GM21825 (cell line): ENCODE measurements at regions not wholly inside any gene's neighbourhood (a gene's known extent, or its start where the extent isn't known, plus 50 kb on each side); places are given as distances from the start of the nearest gene placed in this dataset.
"Not testable (repeated sequence)": the region's sequence is repeated elsewhere in the genome, so short reads cannot be mapped to it uniquely, and the experiment has no call there.

Experiments
- ATAC-seq: cut with Tn5 transposase; IDR thresholded peaks from one replicate; pipeline ENCODE4 v1.9.1; 2021; ENCODE audit warnings: mild to moderate bottlenecking, moderate library complexity; ENCODE audit not compliant: unreplicated experiment

DNA sequence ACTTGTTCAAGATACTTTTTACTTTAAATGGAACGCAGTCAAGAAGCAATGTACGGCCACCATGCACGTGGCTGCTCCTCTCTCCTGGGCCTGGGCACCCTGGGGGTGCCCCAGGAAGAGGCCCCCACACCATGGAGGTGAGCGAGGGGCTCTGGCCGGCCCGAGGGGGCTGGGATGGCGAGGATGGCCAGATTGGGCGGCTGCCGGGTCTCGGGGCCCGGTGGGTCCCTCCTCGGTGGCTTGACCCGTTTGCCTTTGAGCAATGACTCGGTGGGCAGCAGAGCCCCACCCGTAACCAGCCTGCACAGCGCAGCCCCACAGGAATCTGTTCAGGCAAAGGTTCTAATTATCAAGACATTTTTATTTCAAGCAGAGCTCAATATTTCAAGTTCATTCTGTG, 167.4 kb downstream of the BRD1 start:
- ATAC-seq, result no peak

DNA sequence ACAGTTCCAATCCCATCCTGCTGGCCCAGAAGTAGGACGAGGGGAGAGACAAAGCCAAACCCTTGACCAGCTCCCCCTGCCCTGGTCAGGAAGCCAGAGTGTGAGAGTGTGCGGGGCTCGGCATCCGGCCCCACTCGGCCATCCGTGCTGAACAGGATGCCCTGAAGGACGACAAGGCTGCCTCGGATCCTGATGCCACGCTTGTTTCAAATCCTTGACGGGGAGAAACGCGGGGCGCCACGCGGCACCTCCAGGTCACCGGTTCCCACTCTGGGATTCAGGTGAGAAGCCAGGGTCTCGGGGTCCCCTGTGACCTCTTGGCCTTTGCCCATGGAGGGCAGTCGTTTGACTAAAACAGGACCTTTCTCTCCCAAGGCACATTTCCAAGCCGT, 167.8 kb downstream of the BRD1 start:
- no peak for ATAC-seq

DNA sequence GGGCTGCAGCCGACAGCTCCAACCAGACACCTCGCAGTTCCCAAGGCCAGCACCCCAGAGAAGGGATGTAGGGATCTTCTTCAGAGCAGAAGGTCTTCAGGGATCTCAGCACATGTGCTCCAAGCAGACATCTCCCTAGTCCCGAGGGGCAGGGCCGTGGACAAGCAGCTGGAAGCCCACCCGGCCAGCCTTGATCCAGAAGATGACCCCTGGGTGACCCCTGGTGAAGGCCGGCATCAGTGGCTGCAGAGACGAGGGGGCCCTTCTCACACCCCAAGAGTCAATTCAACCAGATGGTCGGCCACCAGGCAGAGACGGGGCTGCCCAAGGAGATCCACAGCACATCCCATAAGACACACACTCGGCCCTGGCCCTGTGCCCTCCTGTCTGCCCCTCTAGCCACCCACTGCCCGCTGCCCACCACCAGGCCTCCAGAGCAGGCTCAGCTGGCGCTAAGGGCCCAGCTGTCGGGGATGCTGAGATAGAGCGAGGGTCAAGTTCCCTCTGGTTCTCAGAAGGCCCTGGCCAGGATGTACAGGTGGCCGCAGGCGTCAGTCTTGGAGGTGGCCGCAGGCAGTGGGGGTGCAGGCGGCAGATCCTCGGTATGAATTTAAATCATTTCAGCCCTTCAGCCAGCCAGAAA, 168.3 kb downstream of the BRD1 start:
- no peak for ATAC-seq

DNA sequence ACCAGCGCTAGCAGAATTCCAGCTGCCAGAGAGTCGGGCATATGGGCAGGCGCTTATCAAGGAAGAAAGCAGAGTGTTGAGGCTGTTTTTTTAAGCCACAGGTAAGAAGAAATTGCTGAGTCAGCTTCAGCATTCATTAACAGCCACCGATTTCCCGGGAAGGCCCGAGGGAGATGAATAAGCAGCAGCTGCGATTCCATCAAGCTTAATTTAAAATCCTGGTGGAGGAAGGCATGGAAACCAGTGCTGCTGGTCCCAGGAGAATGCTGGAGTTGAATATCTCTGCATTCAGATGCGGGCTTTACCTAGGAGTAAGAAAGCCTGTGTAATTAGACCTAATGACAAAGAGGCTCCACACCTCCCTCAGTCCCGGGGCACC, 168.8 kb downstream of the BRD1 start:
- no peak for ATAC-seq

DNA sequence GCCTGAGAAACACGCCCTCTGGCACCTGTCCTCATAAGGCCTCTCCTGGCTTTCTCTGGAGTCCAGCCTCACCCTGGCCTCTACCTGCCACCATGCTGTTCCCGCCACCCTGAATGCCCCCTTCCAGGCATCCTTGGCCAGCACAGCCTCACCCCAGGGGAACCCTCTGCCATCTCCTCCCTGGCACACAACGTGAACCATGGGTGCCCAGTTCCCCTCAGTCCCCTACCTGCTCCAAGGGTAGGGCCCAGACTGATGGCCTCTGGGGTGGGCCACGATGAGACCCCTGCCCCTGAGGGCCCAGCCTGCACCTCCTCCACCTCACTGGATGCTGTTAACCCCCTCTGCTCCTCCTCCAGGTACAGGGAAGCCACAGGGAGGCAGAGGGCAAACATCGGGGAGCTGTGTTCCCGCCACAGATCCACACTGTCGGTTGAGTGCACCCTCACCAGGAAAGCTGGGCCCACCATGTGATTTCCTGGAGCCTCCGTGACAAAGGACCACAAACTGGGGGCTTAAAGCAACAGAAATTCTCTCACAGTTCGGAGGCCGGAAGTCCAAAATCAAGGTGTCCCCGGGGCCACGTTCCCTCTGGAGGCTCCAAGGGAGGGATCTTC, 169.6 kb downstream of the BRD1 start:
- no peak for ATAC-seq

DNA sequence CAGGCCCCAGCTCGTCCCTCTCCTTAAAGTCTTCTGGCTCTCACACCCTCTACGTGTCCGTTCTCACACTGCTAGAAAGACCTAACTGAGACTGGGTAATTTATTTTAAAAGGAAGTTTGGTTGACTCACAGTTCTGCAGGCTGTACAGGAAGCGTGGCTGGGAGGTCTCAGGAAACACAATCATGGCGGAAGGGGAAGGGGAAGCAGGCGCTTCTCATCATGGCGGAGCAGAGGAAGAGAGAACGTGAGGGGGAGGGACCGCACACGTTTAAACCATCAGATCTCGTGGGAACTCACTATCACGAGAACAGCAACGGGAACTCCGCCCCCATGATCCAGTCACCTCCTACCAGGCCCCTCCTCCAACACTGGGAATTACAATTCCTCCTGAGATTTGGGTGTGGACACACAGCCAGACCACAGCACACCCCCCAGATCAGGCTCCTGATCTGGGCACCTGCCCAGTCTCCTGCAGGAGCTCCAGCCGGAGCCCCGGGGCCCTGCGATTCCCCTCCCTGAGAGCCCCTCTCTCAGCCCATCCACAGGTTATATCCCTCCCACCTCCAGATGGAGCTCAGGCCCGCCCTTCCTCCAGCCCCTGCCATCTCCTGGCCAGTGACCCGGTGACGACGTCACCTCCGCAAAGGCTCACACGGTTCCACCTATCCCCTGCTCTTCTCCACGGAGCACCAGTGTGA, 170.2 kb downstream of the BRD1 start:
- ATAC-seq, result peak; percentile 56

DNA sequence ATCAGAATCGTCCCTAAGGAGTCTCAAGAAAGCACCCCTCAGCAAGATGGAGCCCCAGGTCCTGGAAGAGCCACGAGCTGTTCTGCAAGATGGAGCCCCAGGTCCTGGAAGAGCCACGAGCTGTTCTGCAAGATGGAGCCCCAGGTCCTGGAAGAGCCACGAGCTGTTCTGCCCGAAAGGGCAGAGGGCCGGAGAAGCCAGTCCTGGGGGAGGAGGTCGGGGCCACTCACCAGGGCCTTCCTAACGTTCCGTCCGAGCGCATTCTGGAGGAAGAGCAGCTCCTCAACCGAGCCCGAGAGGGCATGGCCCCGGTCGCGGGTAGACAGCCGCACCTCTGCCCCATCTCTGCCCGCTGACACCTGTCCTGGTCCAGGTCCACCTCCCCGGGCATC, 170.8 kb downstream of the BRD1 start:
- ATAC-seq, result not testable (repeated sequence)

DNA sequence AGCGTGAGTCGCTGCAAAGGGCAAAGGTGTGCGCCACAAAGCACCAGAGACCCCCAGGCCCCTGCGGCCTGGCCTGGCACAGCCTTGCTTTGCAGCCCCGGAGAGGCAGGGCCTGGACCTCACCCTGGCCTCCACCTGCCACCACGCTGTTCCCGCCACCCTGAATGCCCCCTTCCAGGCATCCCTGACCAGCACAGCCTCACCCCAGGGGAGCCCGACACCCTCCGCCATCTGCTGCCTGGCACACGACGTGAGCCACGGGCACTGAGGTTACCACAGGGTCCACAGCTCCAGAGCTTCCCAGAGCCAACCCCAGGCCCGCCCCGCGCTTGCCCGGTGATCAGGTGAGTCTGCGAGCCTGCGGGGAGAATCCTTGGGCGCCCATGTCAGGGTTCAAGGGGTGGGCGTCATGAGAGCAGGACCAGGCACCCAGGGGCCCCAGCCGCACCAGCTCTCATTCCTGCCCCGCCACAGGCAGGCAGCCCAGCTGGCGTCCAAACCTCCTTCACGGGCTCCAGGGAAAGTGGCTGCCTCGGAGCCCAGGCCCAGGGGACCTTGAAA, 171.3 kb downstream of the BRD1 start:
- no peak for ATAC-seq

DNA sequence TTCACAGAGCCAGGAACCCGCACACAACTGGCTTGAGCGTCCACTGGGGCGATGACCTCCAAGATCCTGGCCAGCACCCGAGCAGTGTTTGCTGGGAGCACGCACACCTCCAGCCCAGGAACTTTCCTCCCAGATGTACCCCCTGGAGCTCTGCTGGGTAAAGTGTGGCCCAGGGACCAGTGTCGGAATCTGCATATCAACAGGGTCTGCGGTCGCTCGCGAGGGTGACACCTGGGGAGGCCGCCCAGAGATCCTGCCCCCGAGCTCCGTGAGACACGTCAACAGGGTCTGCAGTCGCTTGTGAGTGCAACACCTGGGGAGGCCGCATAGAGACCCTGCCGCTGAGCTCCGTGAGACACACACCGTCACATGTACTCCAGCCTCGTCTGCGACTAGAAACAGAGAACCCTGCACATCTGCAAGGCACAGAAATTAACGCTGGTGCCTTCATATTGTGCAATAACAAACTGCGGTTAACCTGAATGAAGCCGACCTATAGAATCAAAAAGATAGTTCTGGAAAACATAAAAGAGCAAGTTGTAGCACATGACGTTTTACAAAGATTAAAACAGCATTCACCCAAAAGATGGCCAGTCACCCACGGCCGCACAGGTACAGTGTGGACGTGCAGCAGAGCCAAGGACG, 172.4 kb downstream of the BRD1 start:
- ATAC-seq, result no peak

DNA sequence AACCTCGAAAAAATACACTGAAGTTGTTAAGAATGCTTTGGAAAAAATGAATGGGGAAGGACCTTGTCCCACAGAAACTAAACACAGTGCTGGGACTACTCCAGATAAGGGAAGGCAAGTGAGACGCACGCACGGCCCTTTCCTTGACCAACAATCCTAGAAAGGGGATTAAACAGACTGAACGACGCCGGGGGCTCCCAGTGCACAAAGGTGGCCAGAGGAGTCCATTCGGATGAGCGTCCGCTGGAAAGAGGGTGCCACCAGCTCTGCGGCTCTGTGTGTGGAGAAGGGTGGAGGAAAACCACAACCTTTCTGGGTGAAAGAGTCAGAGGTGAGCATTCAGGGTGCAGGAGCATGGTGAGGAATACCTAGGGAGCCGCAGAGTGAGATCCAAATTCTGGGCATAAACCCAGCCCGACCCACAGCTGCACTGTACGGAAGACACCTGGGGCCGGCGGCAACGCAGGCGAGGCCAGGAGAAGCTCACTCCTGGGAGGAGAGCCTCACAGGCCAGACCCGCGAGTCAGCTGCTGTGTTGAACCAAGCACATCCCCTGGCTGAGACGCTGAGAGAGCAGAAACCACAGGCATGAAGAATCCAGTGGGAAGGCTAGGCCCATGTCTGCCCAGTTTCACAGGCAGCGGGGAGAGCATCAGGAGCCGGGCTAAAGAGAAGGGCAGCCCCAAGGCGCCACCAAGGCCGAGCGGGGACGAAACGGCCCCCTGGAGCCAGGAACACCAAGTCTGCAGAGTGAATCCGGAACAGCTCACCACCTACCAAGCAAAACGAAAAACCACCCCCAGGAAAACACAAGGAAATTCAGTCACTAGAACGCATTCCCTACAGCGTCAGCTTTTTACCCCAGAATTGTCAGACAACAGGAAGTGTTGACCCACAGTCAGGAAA, 177.1 kb downstream of the BRD1 start:
- no peak for ATAC-seq

DNA sequence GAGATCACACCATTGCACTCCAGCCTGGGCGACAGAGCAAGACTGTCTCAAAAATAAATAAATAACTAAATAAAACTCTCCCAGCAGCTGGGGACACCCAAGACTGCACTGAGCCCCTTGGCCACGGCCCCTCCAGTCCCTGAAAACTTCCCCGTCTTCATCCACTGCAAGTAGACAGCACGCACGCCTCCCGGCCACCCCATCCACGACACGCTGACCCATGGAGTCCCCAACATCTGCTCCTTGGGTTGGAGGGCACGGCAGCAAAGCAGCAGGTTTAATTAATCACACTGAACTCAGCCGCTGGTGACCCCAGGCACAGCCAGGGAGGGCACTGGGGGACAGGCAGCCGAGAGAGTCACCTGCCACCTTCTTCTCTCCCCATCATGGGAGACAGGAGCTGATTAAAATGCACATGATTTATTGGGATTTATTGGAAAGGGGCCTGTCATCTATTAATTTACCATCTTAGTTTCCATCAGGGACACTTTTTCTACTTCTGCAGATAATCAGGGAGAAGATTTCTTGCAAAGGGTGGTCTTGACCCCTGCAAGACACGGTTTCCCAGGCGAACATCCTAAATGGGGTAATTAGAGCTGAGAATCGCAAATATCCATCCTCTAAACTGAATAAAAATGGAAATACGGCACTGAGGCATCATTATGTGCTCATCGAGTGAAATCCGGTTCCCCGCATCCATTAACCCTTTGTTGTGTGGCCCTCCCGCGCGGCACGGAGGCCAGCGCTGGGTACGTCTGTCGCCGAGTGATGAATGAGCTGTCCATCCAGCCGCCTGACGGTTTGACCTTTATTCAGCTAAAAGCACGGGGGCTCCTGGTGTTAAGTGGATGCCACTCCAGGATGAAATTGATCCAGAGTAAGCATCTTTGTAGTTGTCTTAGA, 178.3 kb downstream of the BRD1 start:
- no peak for ATAC-seq

DNA sequence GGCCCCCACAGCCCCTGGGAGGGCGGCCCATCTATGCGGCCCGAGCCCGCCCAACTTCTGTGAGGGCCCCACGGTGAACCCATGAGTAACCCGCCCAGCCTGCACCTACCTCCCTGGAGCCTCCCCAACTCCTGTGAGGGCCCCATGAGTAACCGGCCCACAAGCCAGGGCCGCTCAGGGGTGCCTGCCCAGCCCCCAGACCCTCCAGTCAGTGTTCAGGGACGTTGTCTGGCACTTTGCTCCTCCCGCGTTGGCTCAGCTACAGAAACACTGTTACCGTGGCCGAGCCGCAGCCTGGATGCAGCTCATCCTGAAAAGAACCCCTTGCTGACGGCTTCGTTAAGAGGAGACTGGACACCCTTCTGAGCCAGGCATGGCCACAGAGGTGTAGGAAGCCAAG, 179.6 kb downstream of the BRD1 start:
- no peak for ATAC-seq

DNA sequence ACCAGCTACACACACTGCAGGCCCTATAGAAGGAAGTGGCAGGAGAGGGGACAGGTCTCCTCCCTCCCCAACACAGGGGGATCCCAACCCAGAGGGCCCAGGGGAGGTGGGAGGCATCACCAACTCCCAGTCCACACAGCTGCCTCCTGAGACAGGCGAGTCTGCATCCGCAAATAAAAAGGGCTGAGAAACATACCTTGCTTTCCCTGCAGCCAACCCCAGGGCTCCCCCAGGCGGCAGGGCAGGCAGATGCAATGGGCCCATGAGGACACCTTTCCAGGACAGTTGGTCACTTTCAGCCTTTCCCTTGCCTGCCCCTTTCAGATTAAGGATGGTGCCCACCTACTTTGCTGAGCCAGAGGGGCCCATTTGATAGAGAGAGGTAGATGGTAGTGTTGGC, 180.0 kb downstream of the BRD1 start:
- no peak for ATAC-seq

DNA sequence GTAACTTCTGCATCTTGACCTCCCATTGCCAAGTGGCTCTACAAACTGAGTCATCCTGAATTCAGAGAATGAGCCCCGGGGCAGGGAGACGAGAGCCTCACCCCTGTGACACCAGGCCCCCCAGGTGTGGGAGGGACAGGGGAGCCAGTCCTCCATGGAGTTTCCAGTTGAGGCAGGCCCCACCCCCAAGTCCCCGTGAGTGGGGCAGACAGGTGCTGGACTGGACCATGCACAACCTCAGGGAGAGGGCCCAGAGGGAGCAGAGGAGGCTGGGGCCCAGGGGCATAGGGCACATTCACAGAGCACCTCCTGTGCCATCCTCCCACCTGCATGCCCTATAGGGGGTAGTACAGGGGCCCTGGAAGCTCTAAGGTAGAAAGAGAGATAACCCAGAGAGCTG, 180.8 kb downstream of the BRD1 start:
- no peak for ATAC-seq

DNA sequence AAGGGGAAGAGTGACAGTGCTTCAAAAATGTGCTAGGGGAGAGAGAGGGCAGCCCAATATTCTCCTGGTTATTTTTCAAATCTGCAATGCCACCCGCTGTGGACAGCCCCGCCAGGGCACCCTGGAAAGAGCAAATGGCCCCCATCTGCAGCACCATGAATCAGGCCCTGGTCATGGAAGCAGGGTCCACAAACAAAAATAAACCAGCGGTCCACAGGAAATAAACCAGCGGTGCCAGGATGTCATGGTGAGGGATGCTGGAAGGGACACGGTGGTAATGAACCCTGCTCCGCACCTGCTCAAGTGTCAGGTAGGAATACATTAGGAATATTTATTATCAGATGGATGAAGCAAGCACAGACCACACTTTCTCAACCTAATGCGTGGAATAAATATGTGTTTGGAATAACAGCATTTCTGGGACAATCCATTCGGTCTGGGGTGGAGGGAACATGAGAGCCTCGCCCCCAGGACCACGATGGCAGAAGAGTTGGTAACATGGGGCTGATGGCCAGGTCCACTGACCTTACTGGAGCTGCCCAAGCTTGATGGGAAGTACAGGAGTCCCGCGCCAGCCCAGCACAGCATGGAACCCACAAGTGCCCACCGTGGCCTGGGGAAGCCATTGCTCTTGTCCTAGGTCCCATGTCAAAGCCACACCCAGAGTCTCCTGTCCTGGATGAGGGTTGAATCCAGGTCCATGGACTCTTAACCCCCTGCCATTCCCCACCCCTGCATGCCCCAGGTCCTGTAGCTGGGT, 181.7 kb downstream of the BRD1 start:
- ATAC-seq, result no peak

DNA sequence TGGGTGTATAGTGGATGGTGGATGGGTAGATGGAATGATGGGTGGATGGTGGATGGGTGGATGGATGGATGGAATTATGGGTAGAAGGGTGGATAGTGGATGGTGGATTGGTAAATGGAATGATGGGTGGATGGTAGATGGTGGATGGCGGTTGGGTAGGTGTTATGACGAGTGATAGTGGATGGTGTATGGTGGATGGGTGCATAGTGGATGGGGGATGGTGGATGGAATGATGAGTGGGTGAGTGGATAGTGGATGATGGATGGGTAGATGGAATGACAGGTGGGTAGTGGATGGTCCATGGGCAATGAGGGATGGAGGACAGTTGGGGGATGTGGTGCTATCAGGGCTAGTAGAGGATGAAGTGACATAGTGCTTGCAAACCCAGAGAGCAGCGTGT, 182.4 kb downstream of the BRD1 start:
- no peak for ATAC-seq

DNA sequence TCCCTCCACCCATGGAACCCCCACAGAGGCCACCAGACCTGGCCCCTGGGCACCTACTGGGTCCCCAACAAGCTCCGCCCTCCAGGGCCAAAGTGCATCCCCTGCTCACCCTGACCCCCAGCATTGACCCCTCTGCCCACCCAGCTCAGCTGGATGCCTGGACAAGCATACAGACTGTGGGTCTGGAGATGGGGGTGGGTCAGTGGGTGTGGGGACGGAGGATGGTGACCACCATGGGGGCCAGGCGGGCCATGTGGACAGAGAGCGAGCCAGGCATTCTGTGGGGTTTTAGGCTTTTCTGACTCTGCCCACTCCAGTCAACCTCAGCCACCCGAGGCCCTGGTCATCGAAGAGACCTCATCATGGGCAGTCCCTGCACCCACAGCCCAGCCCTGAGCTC, 183.7 kb downstream of the BRD1 start:
- no peak for ATAC-seq

DNA sequence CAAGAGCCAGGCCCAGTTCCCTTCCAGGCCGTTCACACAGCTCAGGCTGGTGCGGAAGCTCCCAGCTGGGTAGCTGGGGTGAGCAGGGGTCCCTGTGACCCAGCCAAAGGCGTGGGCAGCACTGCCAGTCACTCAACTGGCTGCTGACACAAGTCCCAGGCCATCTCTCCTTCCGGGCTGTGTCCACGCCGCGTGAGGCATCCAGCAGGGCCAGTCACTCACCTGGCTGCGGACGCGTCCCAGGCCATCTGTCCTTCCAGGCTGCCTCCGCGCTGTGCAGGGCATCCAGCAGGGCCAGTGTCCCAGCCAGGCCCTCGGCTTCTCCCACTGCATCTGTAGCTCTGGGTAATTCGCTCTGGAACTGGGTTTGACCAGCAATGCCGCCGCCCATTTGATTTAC, 184.2 kb downstream of the BRD1 start:
- ATAC-seq, result no peak

DNA sequence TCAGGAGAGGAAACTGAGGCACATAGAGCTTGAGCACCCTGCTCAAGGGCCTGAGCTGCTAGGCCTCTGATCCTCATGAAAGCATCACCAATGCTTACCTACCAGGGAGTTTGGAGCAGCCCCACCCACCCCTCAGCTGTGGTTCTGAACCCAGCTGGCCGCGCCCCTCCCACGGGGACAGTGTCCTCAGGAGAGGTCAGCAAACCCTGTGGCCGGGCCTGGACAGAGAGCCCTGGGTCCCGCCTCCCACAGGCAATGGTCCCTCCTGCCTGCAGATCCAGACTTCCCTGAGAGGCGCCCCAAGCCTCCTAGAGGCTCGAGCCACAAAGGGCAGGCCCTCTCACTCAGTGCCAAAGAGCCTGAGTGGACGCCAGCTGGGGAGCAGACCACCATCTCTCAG, 184.9 kb downstream of the BRD1 start:
- ATAC-seq, result no peak
